H1 (cell line): ENCODE measurements at regions not wholly inside any gene's neighbourhood (a gene's known extent, or its start where the extent isn't known, plus 50 kb on each side); places are given as distances from the start of the nearest gene placed in this dataset.

Experiments
- CTCF ChIA-PET: fragments of 300-600 bp; sonication (Branson Sonifier 250); formaldehyde crosslinking; loops from one replicate; lab custom pipeline; 2021; ENCODE audit not compliant: partially characterized antibody; lab: Charles Lee
- POLR2A ChIA-PET: fragments of 300-600 bp; sonication (Branson Sonifier 250); formaldehyde crosslinking; loops from one replicate; lab custom pipeline; 2021; ENCODE audit warnings: inconsistent platforms; ENCODE audit not compliant: partially characterized antibody; lab: Charles Lee
- DNase-seq, 2 experiments: peaks; one replicate each; pipeline versions ENCODE4 v3.0.0 to v3.0.0-alpha.2; 2010 to 2022; ENCODE audit warnings: low spot score in 2 of 2, low read depth in 1 of 2, mixed read lengths in 1 of 2
- FAIRE-seq: peaks from 2 replicates; lab custom pipeline; 2011; peaks lifted over from hg19 to GRCh38; lab: Jason Lieb, UNC
- H2AFZ ChIP-seq: 2 replicates; pipeline ENCODE4 v1.8.1; 2012; ENCODE audit warnings: low read length, inconsistent platforms
- H2AK5ac ChIP-seq: 2 replicates; pipeline ENCODE4 v1.6.1; 2013; ENCODE audit warnings: low read depth, low read length
- H2BK120ac ChIP-seq: replicated peaks from 2 replicates; pipeline ENCODE3; 2013; ENCODE audit warnings: low read depth, low read length, inconsistent platforms
- H2BK12ac ChIP-seq: 2 replicates; pipeline ENCODE4 v1.6.1; 2013; ENCODE audit warnings: low read depth, low read length
- H2BK15ac ChIP-seq: 2 replicates; pipeline ENCODE4 v1.6.1; 2013; ENCODE audit warnings: low read length
- H2BK20ac ChIP-seq: 2 replicates; pipeline ENCODE4 v1.6.1; 2013; ENCODE audit warnings: low read length
- H2BK5ac ChIP-seq: 2 replicates; pipeline ENCODE4 v1.6.1; 2013; ENCODE audit warnings: low read depth, low read length
- H3K14ac ChIP-seq: 2 replicates; pipeline ENCODE4 v1.6.1; 2013; ENCODE audit warnings: inconsistent platforms; ENCODE audit not compliant: insufficient read length
- H3K18ac ChIP-seq: 2 replicates; pipeline ENCODE4 v1.6.1; 2013; ENCODE audit warnings: low read length; ENCODE audit errors: extremely low read depth
- H3K23ac ChIP-seq: 2 replicates; pipeline ENCODE4 v1.6.1; 2013; ENCODE audit warnings: inconsistent platforms; ENCODE audit not compliant: insufficient read length
- H3K23me2 ChIP-seq: 2 replicates; pipeline ENCODE4 v1.6.1; 2013; ENCODE audit warnings: low read depth, low read length
- H3K27ac ChIP-seq: 2 replicates; pipeline ENCODE4 v1.6.1; 2011; ENCODE audit warnings: low read depth, low read length, inconsistent platforms
- H3K27me3 ChIP-seq, 4 experiments: replicated peaks in 1 of 4; 1 replicate in 1 of 4; 2 replicates in 3 of 4; pipeline versions ENCODE4 v1.6.1 to v1.8.1; 2011 to 2013; ENCODE audit warnings: low read length in 3 of 4, mild to moderate bottlenecking in 3 of 4, inconsistent platforms in 2 of 4, mixed read lengths in 2 of 4, moderate library complexity in 1 of 4; ENCODE audit not compliant: control insufficient read depth in 3 of 4, insufficient read depth in 3 of 4; ENCODE audit errors: extremely low read depth in 1 of 4
- H3K36me3 ChIP-seq, 4 experiments: 2 replicates each; pipeline versions ENCODE4 v1.6.1 to v1.8.1; 2011 to 2013; ENCODE audit warnings: mild to moderate bottlenecking in 4 of 4, low read length in 3 of 4, moderate library complexity in 2 of 4, control low read depth in 1 of 4, inconsistent platforms in 1 of 4; ENCODE audit not compliant: insufficient read depth in 4 of 4, control insufficient read depth in 2 of 4
- H3K4ac ChIP-seq: replicated peaks from 2 replicates; pipeline ENCODE3; 2013; ENCODE audit warnings: low read length, low read depth, mixed read lengths, inconsistent platforms; ENCODE audit not compliant: insufficient read length
- H3K4me1 ChIP-seq, 4 experiments: replicated peaks in 1 of 4; 1 replicate in 1 of 4; 2 replicates in 3 of 4; pipeline versions ENCODE4 v1.6.1 to v1.8.1; 2011 to 2013; ENCODE audit warnings: low read length in 3 of 4, inconsistent platforms in 2 of 4, mixed read lengths in 1 of 4; ENCODE audit not compliant: insufficient read depth in 4 of 4, control insufficient read depth in 3 of 4
- H3K4me2 ChIP-seq, 2 experiments: 2 replicates each; pipeline versions ENCODE4 v1.6.1 to v1.8.1; 2011 to 2013; ENCODE audit warnings: low read depth in 2 of 2, low read length in 2 of 2, control low read depth in 1 of 2, inconsistent platforms in 1 of 2, mild to moderate bottlenecking in 1 of 2; ENCODE audit not compliant: insufficient read depth in 1 of 2
- H3K4me3 ChIP-seq, 4 experiments: fragments of 200-600, 300-600 bp in 1 of 4; sonication (generic), shearing (Covaris generic), sonication (Bioruptor Twin) in 1 of 4; 2 replicates each; pipeline versions ENCODE4 v1.5.1 to v1.8.1; 2011 to 2016; ENCODE audit warnings: low read length in 4 of 4, low read depth in 3 of 4, control low read depth in 2 of 4, inconsistent platforms in 2 of 4, mild to moderate bottlenecking in 2 of 4, mixed read lengths in 1 of 4, moderate library complexity in 1 of 4; ENCODE audit not compliant: insufficient read depth in 2 of 4; ENCODE audit errors: extremely low read depth in 1 of 4
- H3K56ac ChIP-seq: replicated peaks from 2 replicates; pipeline ENCODE3; 2013; ENCODE audit warnings: low read depth, mild to moderate bottlenecking, mixed read lengths, low read length, inconsistent platforms; ENCODE audit not compliant: insufficient read length
- H3K79me1 ChIP-seq: 2 replicates; pipeline ENCODE4 v1.6.1; 2013; ENCODE audit warnings: low read depth, low read length, control low read depth
- H3K79me2 ChIP-seq, 2 experiments: 2 replicates each; pipeline versions ENCODE4 v1.6.1 to v1.8.1; 2012 to 2013; ENCODE audit warnings: low read length in 2 of 2, mild to moderate bottlenecking in 2 of 2, inconsistent platforms in 1 of 2; ENCODE audit not compliant: insufficient read depth in 2 of 2, control insufficient read depth in 1 of 2
- H3K9ac ChIP-seq, 4 experiments: replicated peaks in 1 of 4; 1 replicate in 1 of 4; 2 replicates in 3 of 4; pipeline versions ENCODE4 v1.6.1 to v1.8.1; 2011 to 2013; ENCODE audit warnings: low read depth in 3 of 4, low read length in 3 of 4, control low read depth in 2 of 4, mild to moderate bottlenecking in 2 of 4, moderate library complexity in 2 of 4, inconsistent platforms in 1 of 4; ENCODE audit errors: extremely low read depth in 1 of 4
- H3K9me3 ChIP-seq, 2 experiments: 2 replicates each; pipeline versions ENCODE4 v1.6.1 to v1.8.1; 2012 to 2013; ENCODE audit warnings: mild to moderate bottlenecking in 2 of 2, moderate library complexity in 2 of 2, control low read depth in 1 of 2, inconsistent platforms in 1 of 2, low read depth in 1 of 2, low read length in 1 of 2, mixed read lengths in 1 of 2; ENCODE audit not compliant: insufficient read depth in 2 of 2
- H4K20me1 ChIP-seq, 2 experiments: replicated peaks in 1 of 2; 2 replicates each; pipeline versions ENCODE3 to v1.8.1; 2011 to 2013; ENCODE audit warnings: inconsistent platforms in 2 of 2, low read length in 2 of 2, mild to moderate bottlenecking in 1 of 2; ENCODE audit not compliant: insufficient read depth in 2 of 2, control insufficient read depth in 1 of 2
- H4K5ac ChIP-seq: 2 replicates; pipeline ENCODE4 v1.6.1; 2013; ENCODE audit warnings: low read length, low read depth, mixed read lengths, inconsistent platforms; ENCODE audit not compliant: insufficient read length
- H4K8ac ChIP-seq: 2 replicates; pipeline ENCODE4 v1.8.0; 2013; ENCODE audit warnings: mild to moderate bottlenecking, moderate library complexity, low read length, inconsistent platforms; ENCODE audit not compliant: insufficient read depth; ENCODE audit errors: extremely low read depth
- H4K91ac ChIP-seq: replicated peaks from 2 replicates; pipeline ENCODE3; 2013; ENCODE audit warnings: low read length, mixed read lengths, inconsistent platforms; ENCODE audit not compliant: insufficient read length
- BRCA1 ChIP-seq: IDR thresholded peaks from 2 replicates; pipeline ENCODE4 v1.6.1; 2012; ENCODE audit warnings: low read depth, low read length, improper control_type of control experiment
- CHD1 ChIP-seq: IDR thresholded peaks from 2 replicates; pipeline ENCODE4 v1.6.1; 2012; ENCODE audit warnings: low read depth, low read length, improper control_type of control experiment
- CHD2 ChIP-seq: IDR thresholded peaks from 2 replicates; pipeline ENCODE4 v1.6.1; 2012; ENCODE audit warnings: low read length, improper control_type of control experiment
- EZH2 ChIP-seq: fragments of 200-600 bp; sonication (generic); IDR thresholded peaks from 2 replicates; pipeline ENCODE4 v1.7.1; 2012; ENCODE audit warnings: low read depth, mild to moderate bottlenecking, moderate library complexity, low read length, inconsistent platforms; ENCODE audit not compliant: severe bottlenecking
- GABPA ChIP-seq: IDR thresholded peaks from 2 replicates; pipeline ENCODE4 v1.6.1; 2011; ENCODE audit warnings: mild to moderate bottlenecking, low read length, moderate library complexity, borderline replicate concordance; ENCODE audit not compliant: insufficient read depth
- GTF2F1 ChIP-seq: IDR thresholded peaks from 2 replicates; pipeline ENCODE4 v1.6.1; 2012; ENCODE audit warnings: low read depth, low read length, improper control_type of control experiment, borderline replicate concordance
- KDM1A ChIP-seq: fragments of 200-600, 300-600 bp; sonication (generic); IDR thresholded peaks from 2 replicates; pipeline ENCODE4 v1.7.1; 2016; ENCODE audit warnings: mild to moderate bottlenecking, low read length, borderline replicate concordance
- KDM4A ChIP-seq: IDR thresholded peaks from one replicate; pipeline ENCODE4 v1.7.1; 2012; ENCODE audit warnings: low read depth, mild to moderate bottlenecking, moderate library complexity, low read length, inconsistent platforms; ENCODE audit not compliant: severe bottlenecking
- POLR2AphosphoS5 ChIP-seq: IDR thresholded peaks from 2 replicates; pipeline ENCODE4 v1.6.1; 2011; ENCODE audit warnings: low read depth, low read length
- POU5F1 ChIP-seq: IDR thresholded peaks from 2 replicates; pipeline ENCODE4 v1.6.1; 2011; ENCODE audit warnings: low read depth, mild to moderate bottlenecking, low read length, moderate library complexity
- SAP30 ChIP-seq: fragments of 300-600 bp; sonication (generic); IDR thresholded peaks from 2 replicates; pipeline ENCODE4 v1.7.1; 2012; ENCODE audit warnings: low read length, moderate library complexity, mild to moderate bottlenecking, inconsistent platforms; ENCODE audit not compliant: insufficient read depth, insufficient replicate concordance
- TAF7 ChIP-seq: optimal IDR thresholded peaks from 2 replicates; pipeline ENCODE3; 2011; ENCODE audit warnings: low read depth, mild to moderate bottlenecking, inconsistent platforms, low read length, moderate library complexity, borderline replicate concordance
- TBP ChIP-seq: IDR thresholded peaks from 2 replicates; pipeline ENCODE4 v1.6.1; 2011; ENCODE audit warnings: low read depth, low read length, improper control_type of control experiment
- TCF12 ChIP-seq: IDR thresholded peaks from 2 replicates; pipeline ENCODE4 v1.6.1; 2011; ENCODE audit warnings: low read depth, mild to moderate bottlenecking, low read length
- WGBS, 2 experiments: shearing (Covaris generic) in 1 of 2; methylation state at CpG; one replicate each; pipeline versions ENCODE4 v1.1.6 to v1.1.7; 2013 to 2015; ENCODE audit warnings: low lambda C conversion rate in 2 of 2, mixed read lengths in 2 of 2, inconsistent platforms in 1 of 2, low coverage in 1 of 2, missing lambda C conversion rate in 1 of 2; ENCODE audit not compliant: insufficient replicate concordance in 2 of 2, insufficient coverage in 1 of 2, insufficient read length in 1 of 2; ENCODE audit errors: extremely low coverage in 1 of 2, missing lambda C conversion rate in 1 of 2; 5-methylcytosine and 5-hydroxymethylcytosine counted together
- TF ChIP-seq, protein P1 (sequence below): IDR thresholded peaks from 2 replicates; pipeline ENCODE4 v1.6.1; 2012; ENCODE audit warnings: inconsistent platforms

DNA sequence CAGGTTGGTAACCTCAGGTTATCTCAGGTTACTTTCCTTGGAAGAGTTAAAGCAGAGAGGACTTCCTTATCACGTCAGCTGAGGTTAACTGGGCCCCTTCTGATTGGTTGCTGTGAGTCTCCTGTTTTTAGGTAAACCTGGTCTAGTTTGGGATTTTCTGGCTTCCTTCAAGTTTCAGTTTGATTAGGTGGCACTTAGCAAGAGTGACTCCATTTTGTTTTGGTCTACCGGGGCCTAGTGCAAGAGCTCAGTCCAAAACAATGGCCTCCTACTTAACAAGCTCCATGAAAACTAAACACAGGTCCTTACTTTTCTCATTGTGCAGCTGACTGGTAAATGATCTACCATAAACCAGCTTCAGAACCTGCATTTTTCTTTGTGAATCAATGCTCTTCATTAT lies 67.2 kb upstream of the GOLM1 start:
- Histone ChIP-seq H3K18ac (no peak overlapping the region), H3K79me2 (no peaks in the 10 kb centered on the region), H2BK12ac (no peak overlapping the region), H4K20me1 (no peaks in the 10 kb centered on the region), H2BK15ac (no peak overlapping the region), H3K79me1 (no peaks in the 10 kb centered on the region; the same call in 1 of the 2 replicates), H2AK5ac (no peak overlapping the region), H3K9me3 (no peaks in the 10 kb centered on the region), H3K23me2 (no peaks in the 10 kb centered on the region), H3K56ac (no peak overlapping the region), H2BK20ac (no peak overlapping the region), H3K23ac (no peak overlapping the region), H3K27me3 (no peaks in the 10 kb centered on the region), H3K4me2 (no peak overlapping the region), H2AFZ (no peak overlapping the region), H3K4ac (no peak overlapping the region), H3K9ac (no peak overlapping the region), H3K4me1 (0 out of 7 replicates have a peak, but pooled peaks cover 0 to 2% (median 0%) of the 10 kb centered on the region in 4 experiments), H4K8ac (no peak overlapping the region), H4K5ac (no peak overlapping the region), H3K4me3 (no peak overlapping the region), H3K27ac (no peak overlapping the region), H3K14ac (no peak overlapping the region), H4K91ac (no peak overlapping the region), H3K36me3 (no peaks in the 10 kb centered on the region), H2BK120ac (no peak overlapping the region), H2BK5ac (no peak overlapping the region)
- 90% methylated on average over 2 of the region's 2 CpGs; no CpG with 5 or more reads in 1 of the 2 experiments for WGBS, 2 experiments
- FAIRE-seq (no peak), DNase-seq (no peak)
- ChIA-PET POLR2A (no interaction called here), CTCF (interaction anchor here (0.9 to 1.2 kb wide), 5 partner anchors 9 to 268 kb away, joined by 3 to 4 read pairs (median 3); no protein-coding TSS in a partner anchor)
- TF ChIP-seq GTF2F1 (no peak), KDM1A (no peak), POLR2AphosphoS5 (no peak), TCF12 (no peak), EZH2 (no peak), CHD2 (no peak), TBP (no peak), GABPA (no peak), POU5F1 (no peak), TAF7 (no peak), KDM4A (no peak), SAP30 (no peak), BRCA1 (no peak), CHD1 (no peak)
- TF ChIP-seq, protein P1, sequence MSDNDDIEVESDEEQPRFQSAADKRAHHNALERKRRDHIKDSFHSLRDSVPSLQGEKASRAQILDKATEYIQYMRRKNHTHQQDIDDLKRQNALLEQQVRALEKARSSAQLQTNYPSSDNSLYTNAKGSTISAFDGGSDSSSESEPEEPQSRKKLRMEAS, result no peak
